ENCODE measurements at regions not wholly inside any gene's neighbourhood (a gene's known extent, or its start where the extent isn't known, plus 50 kb on each side); places are given as distances from the start of the nearest gene placed in this dataset.
"Not testable (repeated sequence)": the region's sequence is repeated elsewhere in the genome, so short reads cannot be mapped to it uniquely, and the experiment has no call there.

DNA sequence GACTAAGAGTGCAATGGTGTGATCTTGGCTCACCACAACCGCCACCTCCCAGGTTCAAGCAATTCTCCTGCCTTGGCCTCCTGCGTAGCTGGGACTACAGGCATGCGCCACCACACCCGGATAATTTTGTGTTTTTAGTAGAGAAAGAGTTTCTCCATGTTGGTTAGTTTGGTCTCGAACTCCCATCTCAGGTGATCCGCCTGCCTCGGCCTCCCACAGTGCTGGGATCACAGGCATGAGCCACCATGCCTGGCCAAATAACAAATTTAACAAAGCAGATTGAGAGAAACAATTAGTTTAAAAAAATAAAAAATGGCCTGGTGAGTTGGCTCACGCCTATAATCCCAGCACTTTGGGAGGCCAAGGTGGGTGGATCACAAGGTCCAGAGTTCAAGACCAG is 139.6 kb upstream of the KCTD7 start:
- TF ChIP-seq, protein P1, sequence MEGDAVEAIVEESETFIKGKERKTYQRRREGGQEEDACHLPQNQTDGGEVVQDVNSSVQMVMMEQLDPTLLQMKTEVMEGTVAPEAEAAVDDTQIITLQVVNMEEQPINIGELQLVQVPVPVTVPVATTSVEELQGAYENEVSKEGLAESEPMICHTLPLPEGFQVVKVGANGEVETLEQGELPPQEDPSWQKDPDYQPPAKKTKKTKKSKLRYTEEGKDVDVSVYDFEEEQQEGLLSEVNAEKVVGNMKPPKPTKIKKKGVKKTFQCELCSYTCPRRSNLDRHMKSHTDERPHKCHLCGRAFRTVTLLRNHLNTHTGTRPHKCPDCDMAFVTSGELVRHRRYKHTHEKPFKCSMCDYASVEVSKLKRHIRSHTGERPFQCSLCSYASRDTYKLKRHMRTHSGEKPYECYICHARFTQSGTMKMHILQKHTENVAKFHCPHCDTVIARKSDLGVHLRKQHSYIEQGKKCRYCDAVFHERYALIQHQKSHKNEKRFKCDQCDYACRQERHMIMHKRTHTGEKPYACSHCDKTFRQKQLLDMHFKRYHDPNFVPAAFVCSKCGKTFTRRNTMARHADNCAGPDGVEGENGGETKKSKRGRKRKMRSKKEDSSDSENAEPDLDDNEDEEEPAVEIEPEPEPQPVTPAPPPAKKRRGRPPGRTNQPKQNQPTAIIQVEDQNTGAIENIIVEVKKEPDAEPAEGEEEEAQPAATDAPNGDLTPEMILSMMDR (IDR thresholded peaks at IDR 0.05): not testable (repeated sequence)
- not testable (repeated sequence) for TF ChIP-seq POLR2A, POLR2AphosphoS5, EP300 (IDR thresholded peaks at IDR 0.05)
